DOHH2 (cell line): ENCODE measurements at regions not wholly inside any gene's neighbourhood (a gene's known extent, or its start where the extent isn't known, plus 50 kb on each side); places are given as distances from the start of the nearest gene placed in this dataset.

ENCODE experiments used
- H3F3A ChIP-seq: fragments of 200-600 bp; sonication (generic), shearing (Covaris generic); 2 replicates; pipeline ENCODE4 v1.6.0; 2016; ENCODE audit warnings: antibody characterized with exemption, mild to moderate bottlenecking; ENCODE audit not compliant: control insufficient read depth, insufficient read depth
- H3K27ac ChIP-seq: fragments of 200-600 bp; sonication (generic); 2 replicates; pipeline ENCODE4 v1.5.1; 2014; ENCODE audit warnings: low read depth, mild to moderate bottlenecking, low read length, moderate library complexity
- H3K27me3 ChIP-seq: fragments of 200-600 bp; sonication (generic); 2 replicates; pipeline ENCODE4 v1.6.1; 2014; ENCODE audit warnings: mild to moderate bottlenecking, low read length, mixed read lengths; ENCODE audit not compliant: control insufficient read depth
- H3K36me3 ChIP-seq: fragments of 200-600 bp; sonication (generic); 2 replicates; pipeline ENCODE4 v1.6.1; 2014; ENCODE audit warnings: mild to moderate bottlenecking, low read length, moderate library complexity, mixed read lengths; ENCODE audit not compliant: control insufficient read depth
- H3K4me1 ChIP-seq: fragments of 200-600 bp; sonication (generic); 2 replicates; pipeline ENCODE4 v1.6.1; 2014; ENCODE audit warnings: mild to moderate bottlenecking, low read length, mixed read lengths; ENCODE audit not compliant: control insufficient read depth
- H3K4me2 ChIP-seq: fragments of 200-600 bp; sonication (generic); 2 replicates; pipeline ENCODE4 v1.6.0; 2014; ENCODE audit warnings: mild to moderate bottlenecking, low read length, moderate library complexity
- H3K4me3 ChIP-seq: fragments of 200-600 bp; sonication (generic); 2 replicates; pipeline ENCODE4 v1.5.1; 2014; ENCODE audit warnings: mild to moderate bottlenecking, low read length, mixed read lengths
- H3K79me2 ChIP-seq: fragments of 200-600 bp; sonication (generic); 2 replicates; pipeline ENCODE4 v1.6.1; 2014; ENCODE audit warnings: mild to moderate bottlenecking, low read length, mixed read lengths; ENCODE audit not compliant: control insufficient read depth
- H3K9me2 ChIP-seq: fragments of 200-600 bp; sonication (generic); replicated peaks from 2 replicates; pipeline ENCODE4 v1.6.1; 2014; ENCODE audit warnings: mild to moderate bottlenecking, low read length, mixed read lengths; ENCODE audit not compliant: control insufficient read depth
- H3K9me3 ChIP-seq: fragments of 200-600 bp; sonication (generic); 2 replicates; pipeline ENCODE4 v1.6.1; 2014; ENCODE audit warnings: antibody characterized with exemption, low read length, mixed read lengths; ENCODE audit not compliant: control insufficient read depth, insufficient read depth
- H4K20me1 ChIP-seq: fragments of 200-600 bp; sonication (generic); 2 replicates; pipeline ENCODE4 v1.6.0; 2014; ENCODE audit warnings: low read depth, mild to moderate bottlenecking, antibody characterized with exemption, low read length, moderate library complexity; ENCODE audit not compliant: control insufficient read depth, insufficient read depth
- EZH2phosphoT487 ChIP-seq: fragments of 200-600 bp; sonication (generic); IDR thresholded peaks from 2 replicates; pipeline ENCODE4 v1.6.1; 2017; ENCODE audit warnings: borderline replicate concordance, mild to moderate bottlenecking, antibody characterized with exemption, low read length, moderate library complexity, mixed read lengths
- TF ChIP-seq, protein P1 (sequence below): fragments of 200-600 bp; sonication (generic); IDR thresholded peaks from one replicate; pipeline ENCODE4 v1.5.1; 2014; ENCODE audit warnings: antibody characterized with exemption, mild to moderate bottlenecking, low read depth, low read length; ENCODE audit not compliant: poor library complexity, severe bottlenecking

- H3K27me3 ChIP-seq, result no peaks in the 10 kb centered on the region
- H3K4me2 ChIP-seq, result no peak overlapping the region
- H3K4me3 ChIP-seq, result no peak overlapping the region
- H3K9me2 ChIP-seq, result no peaks in the 10 kb centered on the region
- H3K27ac ChIP-seq, result no peak overlapping the region
- H3F3A ChIP-seq, result no peaks in the 10 kb centered on the region
- H3K4me1 ChIP-seq, result no peaks in the 10 kb centered on the region
- no peaks in the 10 kb centered on the region for H3K9me3 ChIP-seq
- no peak for TF ChIP-seq EZH2phosphoT487
- TF ChIP-seq, protein P1, sequence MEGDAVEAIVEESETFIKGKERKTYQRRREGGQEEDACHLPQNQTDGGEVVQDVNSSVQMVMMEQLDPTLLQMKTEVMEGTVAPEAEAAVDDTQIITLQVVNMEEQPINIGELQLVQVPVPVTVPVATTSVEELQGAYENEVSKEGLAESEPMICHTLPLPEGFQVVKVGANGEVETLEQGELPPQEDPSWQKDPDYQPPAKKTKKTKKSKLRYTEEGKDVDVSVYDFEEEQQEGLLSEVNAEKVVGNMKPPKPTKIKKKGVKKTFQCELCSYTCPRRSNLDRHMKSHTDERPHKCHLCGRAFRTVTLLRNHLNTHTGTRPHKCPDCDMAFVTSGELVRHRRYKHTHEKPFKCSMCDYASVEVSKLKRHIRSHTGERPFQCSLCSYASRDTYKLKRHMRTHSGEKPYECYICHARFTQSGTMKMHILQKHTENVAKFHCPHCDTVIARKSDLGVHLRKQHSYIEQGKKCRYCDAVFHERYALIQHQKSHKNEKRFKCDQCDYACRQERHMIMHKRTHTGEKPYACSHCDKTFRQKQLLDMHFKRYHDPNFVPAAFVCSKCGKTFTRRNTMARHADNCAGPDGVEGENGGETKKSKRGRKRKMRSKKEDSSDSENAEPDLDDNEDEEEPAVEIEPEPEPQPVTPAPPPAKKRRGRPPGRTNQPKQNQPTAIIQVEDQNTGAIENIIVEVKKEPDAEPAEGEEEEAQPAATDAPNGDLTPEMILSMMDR, result no peak
- no peaks in the 10 kb centered on the region for H4K20me1 ChIP-seq
- no peaks in the 10 kb centered on the region for H3K36me3 ChIP-seq
- H3K79me2 ChIP-seq, result no peaks in the 10 kb centered on the region
Measured at GRCh38 chr10:117927332-117927731, 119.4 kb downstream of the RAB11FIP2 start.

DNA sequence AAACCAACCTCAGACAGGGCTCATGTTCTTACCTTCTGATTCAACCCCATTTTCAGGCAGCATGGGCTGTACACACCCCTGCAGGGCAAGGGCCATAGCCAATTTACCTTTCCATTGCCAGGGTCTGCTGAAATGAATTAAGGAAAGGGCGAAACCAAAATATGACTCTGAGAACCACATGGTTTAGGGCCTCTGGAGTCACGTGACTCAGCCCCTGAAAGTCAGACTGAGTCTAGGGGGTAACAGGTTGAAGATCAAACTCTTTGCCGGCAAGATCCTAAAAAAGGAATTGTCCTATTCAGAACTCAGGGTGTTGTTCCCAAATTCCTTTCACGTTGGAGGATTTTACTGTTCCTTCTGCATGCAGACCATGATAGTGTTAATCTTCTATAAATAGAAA, 118.9 kb downstream of the RAB11FIP2 start:
- Histone ChIP-seq H3K27me3 (no peaks in the 10 kb centered on the region), H3K79me2 (no peaks in the 10 kb centered on the region), H3K36me3 (no peaks in the 10 kb centered on the region), H3K9me3 (no peaks in the 10 kb centered on the region), H3K27ac (no peak overlapping the region), H3K9me2 (no peaks in the 10 kb centered on the region), H4K20me1 (no peaks in the 10 kb centered on the region), H3F3A (no peaks in the 10 kb centered on the region), H3K4me3 (no peak overlapping the region), H3K4me2 (no peak overlapping the region), H3K4me1 (no peaks in the 10 kb centered on the region)
- TF ChIP-seq, protein P1, result no peak
- no peak for TF ChIP-seq EZH2phosphoT487

DNA sequence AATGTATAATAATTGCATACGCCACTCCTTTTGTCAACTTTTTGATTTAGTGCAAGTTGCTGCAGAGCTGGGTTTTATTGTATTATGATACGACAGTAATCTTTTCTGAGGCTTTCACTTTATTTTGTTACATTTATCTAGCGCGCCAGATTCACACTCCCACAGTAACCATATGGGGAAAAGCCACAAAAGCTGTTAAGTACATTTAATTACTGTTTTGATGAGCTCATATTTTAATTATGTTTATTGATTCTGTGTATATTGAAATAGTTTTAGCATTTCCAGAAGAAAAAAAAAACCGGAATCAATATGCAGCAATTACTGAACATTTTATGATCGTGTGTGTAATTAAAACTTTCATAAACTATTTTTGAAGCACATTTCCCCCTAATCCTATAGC, 118.5 kb downstream of the RAB11FIP2 start:
- H3K79me2 ChIP-seq, result no peaks in the 10 kb centered on the region
- no peaks in the 10 kb centered on the region for H3K9me3 ChIP-seq
- no peak for TF ChIP-seq EZH2phosphoT487
- TF ChIP-seq, protein P1, result no peak
- H3K27ac ChIP-seq, result no peak overlapping the region
- H3K4me2 ChIP-seq, result no peak overlapping the region
- H3K27me3 ChIP-seq, result no peaks in the 10 kb centered on the region
- no peaks in the 10 kb centered on the region for H3K36me3 ChIP-seq
- H3K4me3 ChIP-seq, result no peak overlapping the region
- H4K20me1 ChIP-seq, result no peaks in the 10 kb centered on the region
- H3K4me1 ChIP-seq, result no peaks in the 10 kb centered on the region
- H3F3A ChIP-seq, result no peaks in the 10 kb centered on the region
- H3K9me2 ChIP-seq, result no peaks in the 10 kb centered on the region

DNA sequence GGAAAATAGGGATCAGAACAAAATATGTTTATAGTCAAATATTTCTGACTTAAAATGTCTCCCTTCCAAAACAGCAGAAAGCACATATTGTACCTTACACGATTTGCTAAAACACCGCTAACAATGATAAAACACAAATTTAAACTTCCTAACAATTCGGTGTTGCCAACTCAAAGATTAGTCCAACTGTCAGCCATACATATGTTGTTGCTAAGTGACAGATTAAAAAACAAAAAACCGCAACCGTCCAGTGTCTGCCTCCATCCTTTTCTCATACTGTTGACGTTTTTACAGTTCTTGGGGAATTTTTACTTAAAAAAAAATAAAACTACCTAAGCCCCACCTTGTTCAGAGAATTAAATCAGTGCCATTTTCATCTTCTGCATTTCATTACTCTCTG, 118.0 kb downstream of the RAB11FIP2 start:
- no peaks in the 10 kb centered on the region for H3K27me3 ChIP-seq
- no peaks in the 10 kb centered on the region for H3K4me1 ChIP-seq
- no peaks in the 10 kb centered on the region for H4K20me1 ChIP-seq
- H3F3A ChIP-seq, result no peaks in the 10 kb centered on the region
- no peak overlapping the region for H3K27ac ChIP-seq
- no peak overlapping the region for H3K4me2 ChIP-seq
- no peaks in the 10 kb centered on the region for H3K79me2 ChIP-seq
- TF ChIP-seq, protein P1, result no peak
- no peak for TF ChIP-seq EZH2phosphoT487
- H3K9me3 ChIP-seq, result no peaks in the 10 kb centered on the region
- H3K4me3 ChIP-seq, result no peak overlapping the region
- H3K9me2 ChIP-seq, result no peaks in the 10 kb centered on the region
- no peaks in the 10 kb centered on the region for H3K36me3 ChIP-seq
